ENCODE measurements at regions not wholly inside any gene's neighbourhood (a gene's known extent, or its start where the extent isn't known, plus 50 kb on each side); places are given as distances from the start of the nearest gene placed in this dataset.

GRCh38 chr17:77376795-77377709, 236.3 kb downstream of the SEC14L1 start:
- TF ChIP-seq CTCF (IDR thresholded peaks at IDR 0.05) (no peak), POLR2A (IDR thresholded peaks at IDR 0.05; ENCODE audit: low read depth) (no peak)
